OCI-LY3 (cell line): ENCODE measurements at regions not wholly inside any gene's neighbourhood (a gene's known extent, or its start where the extent isn't known, plus 50 kb on each side); places are given as distances from the start of the nearest gene placed in this dataset.

ENCODE experiments used
- H2AFZ ChIP-seq: fragments of 200-600, 300-600 bp; shearing (Covaris generic); 2 replicates; pipeline ENCODE4 v1.6.0; 2014; ENCODE audit warnings: antibody characterized with exemption, low read depth, low read length
- H3K27ac ChIP-seq: fragments of 200-600, 300-600 bp; sonication (generic); 2 replicates; pipeline ENCODE4 v1.5.1; 2014; ENCODE audit warnings: mild to moderate bottlenecking, low read length, moderate library complexity, mixed read lengths
- H3K27me3 ChIP-seq: fragments of 200-600, 300-600 bp; sonication (generic); 2 replicates; pipeline ENCODE4 v1.6.1; 2014; ENCODE audit warnings: low read depth, low read length, mixed read lengths
- H3K36me3 ChIP-seq: fragments of 200-600, 300-600 bp; sonication (generic); replicated peaks from 2 replicates; pipeline ENCODE3; 2014; ENCODE audit warnings: low read depth, low read length, mixed read lengths
- H3K4me1 ChIP-seq: fragments of 300-600, 200-600 bp; sonication (generic); 2 replicates; pipeline ENCODE4 v1.6.1; 2014; ENCODE audit warnings: low read length, mixed read lengths
- H3K4me2 ChIP-seq: fragments of 200-600, 300-600 bp; sonication (generic); 2 replicates; pipeline ENCODE4 v1.6.1; 2014; ENCODE audit warnings: low read length, mixed read lengths
- H3K4me3 ChIP-seq: fragments of 300-600, 200-600 bp; sonication (generic); 2 replicates; pipeline ENCODE4 v1.5.1; 2014; ENCODE audit warnings: antibody characterized with exemption, mild to moderate bottlenecking, low read length, moderate library complexity
- H3K79me2 ChIP-seq: fragments of 300-600, 200-600 bp; shearing (Covaris generic); 2 replicates; pipeline ENCODE4 v1.6.1; 2014; ENCODE audit warnings: mild to moderate bottlenecking, low read length, mixed read lengths
- H3K9ac ChIP-seq: fragments of 300-600, 200-600 bp; shearing (Covaris generic); 2 replicates; pipeline ENCODE4 v1.6.0; 2014; ENCODE audit warnings: mild to moderate bottlenecking, low read length, moderate library complexity
- H3K9me3 ChIP-seq: fragments of 200-600, 300-600 bp; shearing (Covaris generic); 2 replicates; pipeline ENCODE4 v1.6.1; 2014; ENCODE audit warnings: low read length, mixed read lengths; ENCODE audit not compliant: insufficient read depth
- H4K20me1 ChIP-seq: fragments of 200-600, 300-600 bp; sonication (generic); 2 replicates; pipeline ENCODE4 v1.6.1; 2016; ENCODE audit warnings: low read length, mixed read lengths; ENCODE audit not compliant: insufficient read depth
- EZH2phosphoT487 ChIP-seq: fragments of 200-600 bp; shearing (Covaris generic); IDR thresholded peaks from 2 replicates; pipeline ENCODE4 v1.6.1; 2018; ENCODE audit warnings: antibody characterized with exemption, mixed run types, low read depth
- TF ChIP-seq, protein P1 (sequence below): fragments of 200-600, 300-600 bp; sonication (generic); IDR thresholded peaks from 2 replicates; pipeline ENCODE4 v1.5.1; 2014; ENCODE audit warnings: antibody characterized with exemption, low read length, low read depth

DNA sequence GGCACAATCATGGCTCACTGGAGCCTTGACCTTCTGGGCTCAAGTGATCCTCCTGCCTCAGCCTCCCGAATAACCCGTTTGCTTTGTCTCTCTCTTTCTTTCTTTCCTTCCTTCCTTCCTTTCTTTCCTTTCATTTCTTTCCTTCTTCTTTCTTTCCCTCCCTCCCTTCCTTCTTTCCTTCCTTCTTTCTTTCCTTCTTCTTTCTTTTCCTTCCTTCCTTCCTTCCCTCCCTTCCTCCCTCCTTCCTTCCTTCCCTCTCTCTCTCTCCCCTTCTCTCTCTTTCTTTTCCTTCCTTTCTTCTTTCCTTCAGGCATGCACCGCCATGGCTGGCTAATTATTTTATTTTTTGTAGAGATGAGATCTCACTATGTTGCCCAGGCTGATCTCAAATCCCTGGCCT, 57.9 kb upstream of the NPTX2 start:
- TF ChIP-seq, protein P1, sequence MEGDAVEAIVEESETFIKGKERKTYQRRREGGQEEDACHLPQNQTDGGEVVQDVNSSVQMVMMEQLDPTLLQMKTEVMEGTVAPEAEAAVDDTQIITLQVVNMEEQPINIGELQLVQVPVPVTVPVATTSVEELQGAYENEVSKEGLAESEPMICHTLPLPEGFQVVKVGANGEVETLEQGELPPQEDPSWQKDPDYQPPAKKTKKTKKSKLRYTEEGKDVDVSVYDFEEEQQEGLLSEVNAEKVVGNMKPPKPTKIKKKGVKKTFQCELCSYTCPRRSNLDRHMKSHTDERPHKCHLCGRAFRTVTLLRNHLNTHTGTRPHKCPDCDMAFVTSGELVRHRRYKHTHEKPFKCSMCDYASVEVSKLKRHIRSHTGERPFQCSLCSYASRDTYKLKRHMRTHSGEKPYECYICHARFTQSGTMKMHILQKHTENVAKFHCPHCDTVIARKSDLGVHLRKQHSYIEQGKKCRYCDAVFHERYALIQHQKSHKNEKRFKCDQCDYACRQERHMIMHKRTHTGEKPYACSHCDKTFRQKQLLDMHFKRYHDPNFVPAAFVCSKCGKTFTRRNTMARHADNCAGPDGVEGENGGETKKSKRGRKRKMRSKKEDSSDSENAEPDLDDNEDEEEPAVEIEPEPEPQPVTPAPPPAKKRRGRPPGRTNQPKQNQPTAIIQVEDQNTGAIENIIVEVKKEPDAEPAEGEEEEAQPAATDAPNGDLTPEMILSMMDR = no peak
- no peak for TF ChIP-seq EZH2phosphoT487
- no peaks in the 10 kb centered on the region for H3K9me3 ChIP-seq

DNA sequence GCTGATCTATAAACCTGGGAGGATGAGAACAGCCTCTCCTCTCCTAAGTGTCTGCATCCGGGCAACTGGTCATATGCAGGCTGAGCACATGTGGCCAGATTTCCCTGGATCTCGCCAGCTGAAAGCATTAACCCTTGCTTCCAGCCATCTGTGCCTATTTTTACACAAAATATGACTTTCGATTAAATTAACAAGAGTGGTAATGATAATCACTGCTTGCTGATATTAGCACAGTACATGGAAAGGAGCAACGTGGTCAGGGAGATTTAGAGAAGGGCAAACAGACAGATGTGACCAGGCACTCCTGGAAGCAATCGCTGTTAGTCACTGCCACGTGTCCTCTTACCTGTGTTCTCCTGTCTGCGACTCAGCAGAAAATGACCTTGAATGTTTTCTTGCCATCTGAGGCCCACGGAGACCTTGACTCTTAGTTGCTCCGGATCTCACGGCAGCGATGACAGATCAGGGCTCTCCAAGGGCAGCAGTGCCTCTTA, 59.5 kb upstream of the NPTX2 start:
- no peak overlapping the region for H3K4me3 ChIP-seq
- no peaks in the 10 kb centered on the region for H3K79me2 ChIP-seq
- H3K4me1 ChIP-seq = no peaks in the 10 kb centered on the region
- no peaks in the 10 kb centered on the region for H4K20me1 ChIP-seq
- no peak overlapping the region for H3K27ac ChIP-seq
- H3K9me3 ChIP-seq = no peaks in the 10 kb centered on the region; the same call in 1 of the 2 replicates
- TF ChIP-seq, protein P1 = no peak
- TF ChIP-seq EZH2phosphoT487 = no peak
- H3K9ac ChIP-seq = no peak overlapping the region
- H3K36me3 ChIP-seq = no peaks in the 10 kb centered on the region
- no peak overlapping the region for H3K4me2 ChIP-seq
- H3K27me3 ChIP-seq = no peaks in the 10 kb centered on the region
- no peak overlapping the region for H2AFZ ChIP-seq

More for the DNA sequence above, 57.9 kb upstream of the NPTX2 start:
- no peak overlapping the region for H3K27ac ChIP-seq
- no peaks in the 10 kb centered on the region for H3K4me1 ChIP-seq
- no peaks in the 10 kb centered on the region for H3K27me3 ChIP-seq
- H3K9ac ChIP-seq = no peak overlapping the region
- H3K36me3 ChIP-seq = no peaks in the 10 kb centered on the region
- H3K4me2 ChIP-seq = no peak overlapping the region
- H3K4me3 ChIP-seq = no peak overlapping the region
- H2AFZ ChIP-seq = no peak overlapping the region
- no peaks in the 10 kb centered on the region for H3K79me2 ChIP-seq
- H4K20me1 ChIP-seq = no peaks in the 10 kb centered on the region

DNA sequence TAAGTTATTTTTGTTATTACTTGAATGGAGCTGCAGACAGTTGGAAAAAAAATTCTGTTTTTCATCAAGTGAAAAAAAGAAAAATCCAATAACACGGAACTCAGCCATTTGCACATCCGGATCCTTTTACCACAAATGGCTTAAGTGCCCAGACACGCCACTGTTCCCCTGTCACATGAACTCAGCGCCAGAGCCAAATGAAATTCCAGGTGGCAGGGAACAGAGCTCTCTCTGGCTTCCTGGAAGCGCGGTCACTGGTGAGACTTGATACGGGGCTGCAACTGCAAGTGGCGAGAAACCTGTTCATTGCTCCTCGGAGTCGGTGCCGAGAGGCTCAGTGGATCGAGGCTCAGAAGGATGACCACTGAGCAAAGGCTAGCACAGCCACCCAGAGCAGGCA, 60.8 kb upstream of the NPTX2 start:
- Histone ChIP-seq H2AFZ (no peak overlapping the region), H3K4me1 (no peaks in the 10 kb centered on the region), H3K79me2 (no peaks in the 10 kb centered on the region), H3K9me3 (no peaks in the 10 kb centered on the region; the same call in 1 of the 2 replicates), H3K36me3 (no peaks in the 10 kb centered on the region), H4K20me1 (no peaks in the 10 kb centered on the region), H3K9ac (no peak overlapping the region), H3K27ac (no peak overlapping the region), H3K4me3 (no peak overlapping the region), H3K27me3 (no peaks in the 10 kb centered on the region), H3K4me2 (no peak overlapping the region)
- TF ChIP-seq, protein P1 = no peak
- TF ChIP-seq EZH2phosphoT487 = no peak

DNA sequence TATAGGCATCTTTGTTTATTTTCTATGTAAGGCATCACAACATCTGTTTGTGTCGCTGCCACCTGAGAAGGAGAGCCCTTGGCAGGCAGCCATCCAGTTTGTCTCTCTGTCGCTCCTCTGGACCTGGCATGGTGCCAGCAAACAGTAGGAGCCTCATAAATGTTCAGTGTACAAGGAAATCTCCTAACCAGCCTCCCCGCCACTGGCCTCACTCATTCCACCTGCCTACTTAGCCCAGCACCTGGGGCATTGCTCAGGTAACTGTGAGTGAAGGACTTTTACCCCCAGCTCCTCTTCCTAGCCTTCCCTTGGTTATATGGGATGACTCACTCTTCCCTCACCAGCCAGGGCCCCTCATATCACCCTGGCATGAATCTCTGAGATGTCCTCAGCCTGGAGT, 61.7 kb upstream of the NPTX2 start:
- no peaks in the 10 kb centered on the region for H3K4me1 ChIP-seq
- H4K20me1 ChIP-seq = no peaks in the 10 kb centered on the region
- no peak overlapping the region for H3K27ac ChIP-seq
- no peak overlapping the region for H2AFZ ChIP-seq
- H3K9ac ChIP-seq = no peak overlapping the region
- H3K36me3 ChIP-seq = no peaks in the 10 kb centered on the region
- no peak overlapping the region for H3K4me2 ChIP-seq
- H3K9me3 ChIP-seq = no peaks in the 10 kb centered on the region; the same call in 1 of the 2 replicates
- no peak overlapping the region for H3K4me3 ChIP-seq
- H3K27me3 ChIP-seq = no peaks in the 10 kb centered on the region
- no peak for TF ChIP-seq EZH2phosphoT487
- H3K79me2 ChIP-seq = no peaks in the 10 kb centered on the region

DNA sequence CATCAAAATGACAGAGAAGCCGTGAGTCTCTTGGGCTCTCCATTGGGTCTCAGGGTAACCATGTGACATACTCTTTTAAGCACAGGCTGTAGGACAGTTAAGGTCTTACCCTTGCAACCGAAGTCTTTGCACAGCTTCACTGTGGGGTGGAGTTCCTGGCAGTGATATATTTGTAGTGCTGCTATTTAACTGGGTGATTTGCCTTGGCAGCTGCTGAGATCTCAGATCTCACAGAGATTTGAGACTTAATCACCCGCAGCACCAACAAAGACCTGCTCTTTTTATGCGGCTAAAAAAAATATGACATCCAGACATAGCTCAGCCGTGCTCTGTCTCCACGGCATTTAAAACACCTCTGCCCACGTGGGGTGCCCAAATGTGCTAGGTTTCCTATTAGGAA, 63.4 kb upstream of the NPTX2 start:
- H2AFZ ChIP-seq = no peak overlapping the region
- H4K20me1 ChIP-seq = no peaks in the 10 kb centered on the region
- no peak for TF ChIP-seq EZH2phosphoT487
- TF ChIP-seq, protein P1 = no peak
- H3K27ac ChIP-seq = no peak overlapping the region
- H3K4me1 ChIP-seq = no peaks in the 10 kb centered on the region
- no peak overlapping the region for H3K4me2 ChIP-seq
- H3K27me3 ChIP-seq = no peaks in the 10 kb centered on the region
- no peaks in the 10 kb centered on the region for H3K79me2 ChIP-seq
- no peaks in the 10 kb centered on the region for H3K36me3 ChIP-seq
- no peak overlapping the region for H3K9ac ChIP-seq
- H3K4me3 ChIP-seq = no peak overlapping the region
- no peaks in the 10 kb centered on the region; the same call in 1 of the 2 replicates for H3K9me3 ChIP-seq
